BE2C (cell line): ENCODE measurements at regions not wholly inside any gene's neighbourhood (a gene's known extent, or its start where the extent isn't known, plus 50 kb on each side); places are given as distances from the start of the nearest gene placed in this dataset.
A peak's percentile ranks its signal among the peaks of the same experiment; 100 is the strongest.

Source experiments
- DNase-seq: peaks from one replicate; pipeline ENCODE4 v3.0.0-alpha.2; 2020
- H3K27me3 ChIP-seq: fragments of 250-450 bp; sonication (Bioruptor Pico); 2 replicates; pipeline ENCODE4 v1.5.1; 2020; ENCODE audit warnings: mild to moderate bottlenecking
- H3K36me3 ChIP-seq: fragments of 250-450 bp; sonication (Bioruptor Pico); 2 replicates; pipeline ENCODE4 v1.5.1; 2020; ENCODE audit warnings: mild to moderate bottlenecking
- H3K4me1 ChIP-seq: fragments of 250-450 bp; sonication (Bioruptor Pico); 2 replicates; pipeline ENCODE4 v1.5.1; 2020
- H3K4me3 ChIP-seq: 2 replicates; pipeline ENCODE4 v1.5.1; 2011; ENCODE audit warnings: low read depth, low read length
- H3K9me3 ChIP-seq: fragments of 250-450 bp; sonication (Bioruptor Pico); 2 replicates; pipeline ENCODE4 v1.5.1; 2020
- TF ChIP-seq, protein P1 (sequence below): IDR thresholded peaks from 2 replicates; pipeline ENCODE4 v1.5.1; 2012; ENCODE audit warnings: mild to moderate bottlenecking, low read depth, low read length

- Histone ChIP-seq H3K27me3 (no peaks in the 10 kb centered on the region), H3K36me3 (no peaks in the 10 kb centered on the region), H3K4me3 (no peak overlapping the region), H3K9me3 (no peaks in the 10 kb centered on the region), H3K4me1 (no peaks in the 10 kb centered on the region)
- DNase-seq, result no peak
- TF ChIP-seq, protein P1, sequence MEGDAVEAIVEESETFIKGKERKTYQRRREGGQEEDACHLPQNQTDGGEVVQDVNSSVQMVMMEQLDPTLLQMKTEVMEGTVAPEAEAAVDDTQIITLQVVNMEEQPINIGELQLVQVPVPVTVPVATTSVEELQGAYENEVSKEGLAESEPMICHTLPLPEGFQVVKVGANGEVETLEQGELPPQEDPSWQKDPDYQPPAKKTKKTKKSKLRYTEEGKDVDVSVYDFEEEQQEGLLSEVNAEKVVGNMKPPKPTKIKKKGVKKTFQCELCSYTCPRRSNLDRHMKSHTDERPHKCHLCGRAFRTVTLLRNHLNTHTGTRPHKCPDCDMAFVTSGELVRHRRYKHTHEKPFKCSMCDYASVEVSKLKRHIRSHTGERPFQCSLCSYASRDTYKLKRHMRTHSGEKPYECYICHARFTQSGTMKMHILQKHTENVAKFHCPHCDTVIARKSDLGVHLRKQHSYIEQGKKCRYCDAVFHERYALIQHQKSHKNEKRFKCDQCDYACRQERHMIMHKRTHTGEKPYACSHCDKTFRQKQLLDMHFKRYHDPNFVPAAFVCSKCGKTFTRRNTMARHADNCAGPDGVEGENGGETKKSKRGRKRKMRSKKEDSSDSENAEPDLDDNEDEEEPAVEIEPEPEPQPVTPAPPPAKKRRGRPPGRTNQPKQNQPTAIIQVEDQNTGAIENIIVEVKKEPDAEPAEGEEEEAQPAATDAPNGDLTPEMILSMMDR, result no peak
Measured at GRCh38 chr22:27023591-27023990, 366.2 kb downstream of the MIAT start.

DNA sequence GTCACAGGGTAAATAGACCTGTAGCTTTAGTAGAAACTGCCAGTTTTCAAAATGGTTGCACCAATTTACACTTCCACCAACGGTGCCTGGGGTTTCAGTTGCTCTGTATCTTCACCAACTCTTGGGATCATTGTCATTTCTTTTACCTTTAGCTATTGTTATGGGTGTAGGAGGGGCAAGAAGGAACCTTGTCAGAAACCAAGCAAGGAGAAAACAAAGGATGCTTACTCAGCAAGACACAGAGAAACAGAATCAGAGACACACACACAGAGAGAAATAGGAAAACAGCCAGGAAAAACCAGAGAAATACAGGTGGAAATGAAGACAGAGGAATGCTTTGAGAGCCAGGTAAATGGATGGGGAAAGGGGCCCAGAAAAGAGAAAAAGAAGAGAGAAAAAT lies 367.6 kb downstream of the MIAT start:
- TF ChIP-seq, protein P1, result no peak
- Histone ChIP-seq H3K36me3 (no peaks in the 10 kb centered on the region), H3K4me3 (no peak overlapping the region), H3K4me1 (no peaks in the 10 kb centered on the region), H3K27me3 (no peaks in the 10 kb centered on the region), H3K9me3 (no peaks in the 10 kb centered on the region)
- DNase-seq, result no peak

GRCh38 chr22:27028093-27028492 lies 370.7 kb downstream of the MIAT start:
- H3K36me3 ChIP-seq, result no peaks in the 10 kb centered on the region
- H3K9me3 ChIP-seq, result no peaks in the 10 kb centered on the region
- no peaks in the 10 kb centered on the region for H3K27me3 ChIP-seq
- TF ChIP-seq, protein P1, result no peak
- no peak overlapping the region for H3K4me3 ChIP-seq
- no peak for DNase-seq
- H3K4me1 ChIP-seq, result no peaks in the 10 kb centered on the region; the same call in 1 of the 2 replicates

DNA sequence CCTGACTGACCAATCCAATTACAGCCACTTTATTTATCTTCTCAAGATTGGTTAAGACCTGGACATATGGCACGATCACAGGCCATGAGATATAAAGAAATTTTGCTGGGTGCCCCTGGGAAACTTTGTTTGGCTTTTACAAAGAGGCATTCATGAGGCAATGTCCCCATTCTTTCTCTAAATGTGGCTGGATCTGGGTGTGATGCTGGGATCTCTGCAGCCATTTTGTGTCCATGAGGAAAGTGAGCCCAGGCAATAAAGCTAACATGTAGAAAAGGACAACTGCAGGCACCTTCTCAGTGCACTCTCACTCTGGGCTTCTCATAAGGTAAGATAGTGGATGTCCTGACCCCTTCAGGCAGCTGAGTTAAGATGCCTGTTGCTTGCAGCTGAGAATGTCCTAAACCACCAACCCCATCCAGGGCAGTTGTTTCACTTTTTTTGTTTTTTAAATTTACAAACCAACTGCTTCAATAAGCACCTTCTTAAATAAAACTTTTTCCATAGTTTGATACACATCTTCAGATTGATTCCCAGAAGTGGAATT lies 372.3 kb downstream of the MIAT start:
- no peaks in the 10 kb centered on the region for H3K9me3 ChIP-seq
- TF ChIP-seq, protein P1, result no peak
- H3K4me1 ChIP-seq, result no peaks in the 10 kb centered on the region; the same call in 1 of the 2 replicates
- no peak for DNase-seq
- H3K36me3 ChIP-seq, result no peaks in the 10 kb centered on the region
- H3K4me3 ChIP-seq, result no peak overlapping the region
- no peaks in the 10 kb centered on the region for H3K27me3 ChIP-seq

- Histone ChIP-seq H3K4me3 (peak overlapping the region; percentile 51), H3K36me3 (no peaks in the 10 kb centered on the region), H3K9me3 (no peaks in the 10 kb centered on the region), H3K4me1 (no peaks in the 10 kb centered on the region; the same call in 1 of the 2 replicates), H3K27me3 (no peaks in the 10 kb centered on the region)
- TF ChIP-seq, protein P1, result peak; percentile 78
- DNase-seq, result peak; percentile 60
Measured at GRCh38 chr22:27032091-27032761, 374.8 kb downstream of the MIAT start.

GRCh38 chr22:27041745-27042310 lies 384.4 kb downstream of the MIAT start:
- Histone ChIP-seq H3K36me3 (no peaks in the 10 kb centered on the region), H3K9me3 (peaks cover 3% of the 10 kb centered on the region; the same call in 1 of the 2 replicates), H3K27me3 (no peaks in the 10 kb centered on the region), H3K4me1 (0 out of 2 replicates have a peak, but pooled peaks cover 5% of the 10 kb centered on the region), H3K4me3 (no peak overlapping the region)
- DNase-seq, result peak; percentile 21
- TF ChIP-seq, protein P1, result no peak
